Kidney (tissue), 13 donors: ENCODE measurements at regions not wholly inside any gene's neighbourhood (a gene's known extent, or its start where the extent isn't known, plus 50 kb on each side); places are given as distances from the start of the nearest gene placed in this dataset.
"Not testable (repeated sequence)": the region's sequence is repeated elsewhere in the genome, so short reads cannot be mapped to it uniquely, and the experiment has no call there.

Experiments used
- DNase-seq, 5 donors: peaks; one replicate each; pipeline ENCODE4 v3.0.0-alpha.2; 2013 to 2020
- FAIRE-seq: peaks from 2 replicates; lab custom pipeline; 2012; peaks lifted over from hg19 to GRCh38; lab: Jason Lieb, UNC
- H3K27ac ChIP-seq, 2 donors: one replicate each; pipeline ENCODE4 v1.7.0; 2013; ENCODE audit warnings: low read depth in 2 of 2, low read length in 2 of 2, inconsistent platforms in 1 of 2
- H3K27me3 ChIP-seq: one replicate; pipeline ENCODE4 v1.7.1; 2013; ENCODE audit warnings: low read length, inconsistent platforms; ENCODE audit not compliant: control insufficient read depth, insufficient read depth
- H3K36me3 ChIP-seq, 3 donors: one replicate each; pipeline versions ENCODE4 v1.7.0 to v1.7.1; 2013; ENCODE audit warnings: low read length in 3 of 3, control low read depth in 1 of 3, inconsistent platforms in 1 of 3; ENCODE audit not compliant: insufficient read depth in 3 of 3, control insufficient read depth in 2 of 3
- H3K4me1 ChIP-seq, 3 donors: one replicate each; pipeline versions ENCODE4 v1.7.0 to v1.7.1; 2013; ENCODE audit warnings: low read length in 3 of 3, inconsistent platforms in 1 of 3, low read depth in 1 of 3; ENCODE audit not compliant: control insufficient read depth in 2 of 3, insufficient read depth in 2 of 3
- H3K4me3 ChIP-seq, 3 donors: one replicate each; pipeline versions ENCODE4 v1.7.0 to v1.8.1; 2013; ENCODE audit warnings: low read length in 3 of 3, control low read depth in 1 of 3, inconsistent platforms in 1 of 3
- H3K9ac ChIP-seq, 3 donors: one replicate each; pipeline versions ENCODE4 v1.7.0 to v1.7.1; 2013; ENCODE audit warnings: low read length in 3 of 3, control low read depth in 1 of 3, inconsistent platforms in 1 of 3
- H3K9me3 ChIP-seq, 3 donors: one replicate each; pipeline versions ENCODE4 v1.7.0 to v1.7.1; 2013; ENCODE audit warnings: low read length in 3 of 3, control low read depth in 1 of 3, inconsistent platforms in 1 of 3; ENCODE audit not compliant: control insufficient read depth in 2 of 3, insufficient read depth in 1 of 3
- CTCF ChIP-seq: IDR thresholded peaks from 3 replicates; pipeline ENCODE4 v1.5.1; 2012; ENCODE audit warnings: mild to moderate bottlenecking, moderate library complexity, borderline replicate concordance; ENCODE audit not compliant: insufficient read depth; ENCODE audit errors: extremely low read depth
- intact Hi-C: fragments of 100-400 bp; cut with DNase I; formaldehyde crosslinking; loops from one replicate; pipeline ENCODE4 v1.11.1; 2022
- donor health status: control.
- donor health status: control.
- donor health status: control.
- donor health status: control.
- donor health status: control.
- donor health status: DM: yes; HTN: yes; CAD: no.
- donor health status: Normal renal cell carcinoma (clear cell type).

- DNase-seq (no peak), FAIRE-seq (no peak)
- no peak overlapping the region for H3K27ac ChIP-seq
- no peaks in the 10 kb centered on the region for H3K27me3 ChIP-seq
- no peaks in the 10 kb centered on the region for H3K36me3 ChIP-seq
- intact Hi-C loops = no loop called here
- TF ChIP-seq CTCF = no peak
- H3K4me3 ChIP-seq = no peak overlapping the region
- no peak overlapping the region for H3K9ac ChIP-seq
- no peaks in the 10 kb centered on the region for H3K9me3 ChIP-seq
- no peaks in the 10 kb centered on the region for H3K4me1 ChIP-seq
These were observed 1034.2 kb upstream of the PCDH10 start for GRCh38 chr4:132114885-132115284.

GRCh38 chr4:132122741-132123140 lies 1026.4 kb upstream of the PCDH10 start:
- H3K36me3 ChIP-seq, H3K27ac ChIP-seq, H3K4me3 ChIP-seq, H3K27me3 ChIP-seq, H3K9ac ChIP-seq, DNase-seq, H3K4me1 ChIP-seq, intact Hi-C loops, FAIRE-seq, H3K9me3 ChIP-seq: not testable (repeated sequence)

GRCh38 chr4:132123870-132124623 lies 1025.0 kb upstream of the PCDH10 start:
- Histone ChIP-seq H3K27me3 (no peaks in the 10 kb centered on the region), H3K36me3 (no peaks in the 10 kb centered on the region), H3K4me1 (no peaks in the 10 kb centered on the region), H3K27ac (no peak overlapping the region), H3K4me3 (no peak overlapping the region), H3K9me3 (no peaks in the 10 kb centered on the region), H3K9ac (no peak overlapping the region)
- no peak for DNase-seq
- FAIRE-seq = no peak
- intact Hi-C loops = no loop called here
- TF ChIP-seq CTCF = no peak

GRCh38 chr4:132124624-132124974 lies 1024.5 kb upstream of the PCDH10 start:
- Histone ChIP-seq H3K9me3 (no peaks in the 10 kb centered on the region), H3K4me1 (no peaks in the 10 kb centered on the region), H3K36me3 (no peaks in the 10 kb centered on the region), H3K9ac (no peak overlapping the region), H3K4me3 (no peak overlapping the region), H3K27ac (no peak overlapping the region), H3K27me3 (no peaks in the 10 kb centered on the region)
- intact Hi-C loops = no loop called here
- TF ChIP-seq CTCF = no peak
- DNase-seq (no peak), FAIRE-seq (no peak)
